Hematopoietic multipotent progenitor cell treated with erythropoietin and hydrocortisone succinate and interleukin-3 and kit ligand, for 17 days (in vitro differentiated cells): ENCODE measurements at regions not wholly inside any gene's neighbourhood (a gene's known extent, or its start where the extent isn't known, plus 50 kb on each side); places are given as distances from the start of the nearest gene placed in this dataset.

ENCODE experiments used
- DNase-seq: peaks from one replicate; pipeline ENCODE4 v3.0.0-alpha.2; 2015; ENCODE audit warnings: low spot score

DNA sequence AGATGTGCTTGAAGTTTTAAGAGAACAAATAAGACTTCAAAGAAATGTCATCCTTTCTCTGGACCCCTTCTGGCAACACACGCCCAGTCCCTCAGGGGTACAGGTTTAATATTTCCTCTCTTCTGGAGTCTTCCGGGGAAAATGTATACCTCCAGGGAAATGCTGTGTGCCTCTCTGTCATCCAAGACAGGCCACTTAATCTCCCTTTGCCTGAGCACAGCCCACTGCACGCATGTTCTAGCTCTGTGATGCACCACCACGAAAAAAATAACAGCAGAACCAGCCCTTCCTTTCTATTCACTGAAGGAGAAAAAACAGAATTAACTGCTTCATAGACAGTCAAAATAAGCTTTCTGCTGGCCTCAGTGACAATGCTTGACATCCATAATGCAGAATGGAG lies 140.1 kb downstream of the RBFOX3 start:
- DNase-seq: no peak

- no peak for DNase-seq
Observed at GRCh38 chr17:79469646-79470045, 141.2 kb downstream of the RBFOX3 start.

GRCh38 chr17:79468183-79468944 lies 142.5 kb downstream of the RBFOX3 start:
- no peak for DNase-seq

DNA sequence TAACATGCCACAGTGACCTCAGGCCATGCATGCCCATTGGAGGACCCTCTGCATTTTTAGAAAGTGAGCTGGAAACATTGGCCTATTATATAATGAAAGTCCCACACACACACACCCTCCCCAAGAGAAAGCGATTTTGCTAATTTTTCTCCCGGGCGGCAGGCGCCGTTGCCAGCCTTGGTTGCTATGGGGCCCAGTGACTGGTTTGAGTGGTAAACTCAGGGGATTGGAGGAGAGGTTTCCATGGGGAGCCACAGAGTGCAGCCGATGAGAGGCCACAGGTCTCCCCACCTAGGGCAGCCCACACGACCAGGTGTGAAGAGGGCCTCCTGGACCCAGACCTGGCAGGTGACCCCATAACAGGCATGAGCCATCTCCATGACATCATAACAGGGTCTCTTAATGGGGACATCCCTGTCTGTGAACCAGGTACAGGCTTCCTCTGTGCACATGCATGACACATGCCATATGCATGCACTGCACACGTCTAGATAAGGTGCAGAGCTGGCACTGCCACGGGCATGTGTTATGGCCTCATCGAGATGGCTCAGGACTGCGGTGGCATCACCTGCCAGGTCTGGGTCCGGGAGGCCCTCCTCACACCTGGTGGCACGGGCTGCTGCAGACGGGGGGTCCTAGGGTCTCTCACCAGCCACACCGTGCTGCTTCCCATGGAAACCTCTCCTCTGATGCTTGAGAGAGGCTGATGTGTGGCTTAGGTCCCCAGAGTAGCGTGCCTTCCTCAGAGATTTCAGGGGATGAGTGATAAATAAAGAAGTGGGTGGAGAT lies 144.1 kb downstream of the RBFOX3 start:
- no peak for DNase-seq

- no peak for DNase-seq
Observed at GRCh38 chr17:79465681-79466025, 145.2 kb downstream of the RBFOX3 start.

GRCh38 chr17:79465011-79465680 lies 145.7 kb downstream of the RBFOX3 start:
- no peak for DNase-seq

GRCh38 chr17:79464318-79465010 lies 146.4 kb downstream of the RBFOX3 start:
- no peak for DNase-seq

GRCh38 chr17:79463421-79464317 lies 147.2 kb downstream of the RBFOX3 start:
- DNase-seq: no peak

GRCh38 chr17:79461041-79461440 lies 149.8 kb downstream of the RBFOX3 start:
- no peak for DNase-seq

DNA sequence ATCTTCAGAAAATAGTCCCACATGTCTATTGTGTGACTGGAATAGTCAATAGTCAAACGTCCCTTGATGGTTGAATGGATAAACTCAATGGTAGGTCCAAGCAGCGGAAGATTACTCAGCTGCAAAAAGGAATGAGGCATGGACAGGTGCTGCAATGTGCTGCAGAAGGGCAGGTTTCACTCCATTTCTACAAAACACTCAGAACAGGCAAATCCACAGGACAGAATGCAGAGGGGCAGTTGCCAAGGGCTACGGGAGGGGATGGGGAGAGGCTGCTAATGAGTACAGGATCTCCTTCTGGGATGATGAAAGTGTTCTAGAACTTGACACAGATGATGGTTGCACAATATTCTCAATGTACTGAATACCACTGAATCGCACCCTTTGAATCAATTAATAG lies 151.0 kb downstream of the RBFOX3 start:
- DNase-seq: no peak

DNA sequence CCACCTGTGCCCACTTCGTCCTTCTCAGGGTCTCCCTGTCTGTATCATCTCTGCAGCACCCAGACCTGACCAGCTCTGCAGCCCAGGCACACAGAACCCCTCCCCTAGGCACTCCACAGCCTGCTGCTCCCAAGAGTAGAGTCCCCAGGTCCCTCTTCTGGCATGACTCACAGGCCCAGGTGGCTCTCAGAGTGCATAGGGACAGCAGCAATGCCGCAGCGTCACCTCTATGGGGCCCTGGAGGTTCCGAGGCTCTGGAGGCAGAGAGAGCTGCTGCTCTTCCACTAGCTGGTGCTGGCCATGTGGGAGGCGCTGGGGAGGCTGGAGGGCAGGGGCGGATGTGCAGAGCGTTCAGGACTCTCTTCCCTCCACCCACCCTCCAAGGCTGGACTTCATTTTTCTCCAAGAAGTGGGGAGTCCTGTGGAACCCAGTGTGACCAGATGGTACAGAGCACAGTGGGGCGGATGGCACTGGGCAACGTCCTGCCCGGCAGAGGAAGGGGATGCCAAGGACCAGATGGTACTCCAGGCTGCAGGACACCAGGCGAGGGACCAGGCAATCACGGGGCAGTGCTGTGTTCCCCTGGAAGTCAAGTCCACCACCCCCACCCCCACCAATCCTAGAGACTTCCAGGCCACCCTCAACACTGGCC lies 151.7 kb downstream of the RBFOX3 start:
- no peak for DNase-seq

DNA sequence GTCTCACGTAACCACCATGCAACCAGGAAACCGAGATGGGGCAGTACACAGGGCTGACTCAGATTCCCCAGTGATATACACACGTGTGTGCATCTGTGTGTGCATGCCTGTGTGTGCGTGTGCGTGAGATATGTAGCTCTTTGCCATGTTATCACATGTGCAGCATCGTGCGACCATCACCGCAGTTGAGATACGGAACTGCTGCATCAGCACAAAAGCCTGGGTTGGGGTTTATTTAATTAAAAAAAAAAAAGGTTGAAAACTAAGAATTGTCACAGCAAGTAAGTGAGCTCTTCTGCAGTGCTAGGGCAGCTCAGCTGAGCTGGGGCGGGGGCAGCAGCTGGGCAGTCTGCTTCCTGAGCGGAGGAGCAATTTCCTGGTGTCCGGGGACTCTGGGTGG lies 152.5 kb downstream of the RBFOX3 start:
- no peak for DNase-seq

DNA sequence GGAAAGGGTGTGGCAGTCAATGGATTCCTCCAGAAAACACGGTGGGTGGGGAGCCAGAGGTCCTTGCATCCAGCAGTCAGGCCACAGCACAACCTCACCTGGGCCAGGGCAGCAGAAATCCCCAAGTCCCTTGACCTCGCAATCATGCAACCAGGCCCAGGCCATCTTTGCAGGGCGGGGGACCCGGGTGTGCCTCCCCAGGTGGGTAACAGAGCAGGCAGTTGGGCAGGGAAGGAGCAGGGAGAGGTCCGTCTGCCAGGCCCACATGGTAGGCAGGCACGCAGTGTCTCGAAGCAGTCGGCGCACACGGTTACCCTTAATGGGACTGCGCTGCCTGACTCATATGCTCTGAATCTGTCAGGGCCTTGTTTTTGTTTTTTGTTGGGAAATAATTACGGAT lies 153.0 kb downstream of the RBFOX3 start:
- DNase-seq: no peak

GRCh38 chr17:79457376-79457775 lies 153.5 kb downstream of the RBFOX3 start:
- no peak for DNase-seq

DNA sequence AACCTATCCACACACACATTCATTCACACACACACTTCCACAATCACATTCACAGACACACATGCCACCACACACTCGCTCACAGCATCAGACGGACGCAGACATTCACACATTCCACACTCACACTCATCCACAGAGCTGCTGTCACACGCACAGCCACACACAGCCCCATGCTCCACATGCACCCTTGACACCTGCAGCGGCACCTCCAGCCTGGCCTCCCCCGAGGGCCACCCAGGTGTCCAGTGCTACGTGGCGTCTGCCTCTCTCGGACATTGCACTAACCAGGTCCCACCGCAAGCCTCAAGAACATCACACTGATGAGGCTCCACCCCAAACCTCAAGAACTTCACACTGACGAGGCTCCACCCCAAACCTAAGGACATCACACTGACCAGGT lies 155.2 kb downstream of the RBFOX3 start:
- DNase-seq: no peak

DNA sequence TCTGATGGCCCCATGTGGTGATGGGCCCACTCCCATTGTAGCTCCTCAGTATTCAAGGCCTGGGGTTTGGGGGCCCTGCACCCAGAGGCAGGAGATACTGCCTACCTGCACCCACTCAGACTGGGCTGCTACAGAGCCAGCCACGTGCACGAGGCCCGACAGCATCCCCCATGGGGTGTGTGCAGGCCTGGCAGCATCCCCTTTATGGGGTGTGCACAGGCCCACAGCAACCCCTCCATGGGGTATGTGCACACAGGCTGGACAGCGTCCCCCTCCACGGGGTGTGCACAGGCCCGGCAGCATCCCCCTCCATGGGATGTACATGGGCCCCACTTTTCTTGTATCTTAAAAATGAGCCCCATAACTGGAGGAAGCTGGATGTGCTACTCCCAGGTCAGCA lies 156.0 kb downstream of the RBFOX3 start:
- DNase-seq: no peak

DNA sequence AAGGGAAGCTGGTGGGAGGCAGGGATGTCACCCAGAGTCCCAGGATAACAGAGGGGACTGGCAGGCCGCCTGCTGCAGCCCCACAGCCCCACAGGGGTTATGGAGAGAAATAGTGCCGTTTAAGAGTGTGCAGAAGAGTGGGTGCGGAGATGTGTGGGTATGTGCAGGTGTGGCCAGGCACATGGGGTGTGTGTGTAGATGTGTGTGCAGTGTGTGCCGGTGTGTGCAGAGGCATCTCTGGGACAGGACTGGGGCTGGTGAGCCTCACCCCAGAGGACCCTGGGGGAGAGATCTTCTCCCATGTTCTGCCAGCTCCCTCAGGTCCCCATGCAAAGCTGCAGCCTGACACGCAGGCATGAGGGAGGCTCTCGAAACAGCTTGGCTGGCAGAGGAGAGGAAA lies 157.4 kb downstream of the RBFOX3 start:
- DNase-seq: no peak

- DNase-seq: no peak
Observed at GRCh38 chr17:79452706-79453105, 158.1 kb downstream of the RBFOX3 start.

DNA sequence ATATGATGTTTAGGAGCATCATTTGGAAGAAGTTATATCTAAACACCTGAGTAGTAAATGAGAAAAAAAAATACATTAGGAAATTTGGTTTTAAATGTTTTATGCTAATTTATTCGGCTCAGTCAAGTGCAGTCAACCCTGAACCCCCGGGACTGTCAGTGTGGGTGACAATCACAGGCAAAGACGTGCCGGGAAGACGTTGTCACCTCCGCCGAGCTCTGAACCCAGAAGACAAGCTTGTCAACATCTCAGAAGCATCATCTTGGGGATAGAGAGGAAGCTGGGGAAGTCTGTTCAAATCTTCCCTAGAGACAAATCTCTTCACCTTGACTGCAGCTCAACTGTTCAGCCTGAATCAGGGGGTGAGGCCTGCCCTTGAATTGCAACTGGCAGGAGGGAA lies 159.7 kb downstream of the RBFOX3 start:
- DNase-seq: no peak

GRCh38 chr17:79446399-79447009 lies 164.3 kb downstream of the RBFOX3 start:
- no peak for DNase-seq

GRCh38 chr17:79444198-79444597 lies 166.7 kb downstream of the RBFOX3 start:
- no peak for DNase-seq
